ENCODE measurements at regions not wholly inside any gene's neighbourhood (a gene's known extent, or its start where the extent isn't known, plus 50 kb on each side); places are given as distances from the start of the nearest gene placed in this dataset.
"Not testable (repeated sequence)": the region's sequence is repeated elsewhere in the genome, so short reads cannot be mapped to it uniquely, and the experiment has no call there.

DNA sequence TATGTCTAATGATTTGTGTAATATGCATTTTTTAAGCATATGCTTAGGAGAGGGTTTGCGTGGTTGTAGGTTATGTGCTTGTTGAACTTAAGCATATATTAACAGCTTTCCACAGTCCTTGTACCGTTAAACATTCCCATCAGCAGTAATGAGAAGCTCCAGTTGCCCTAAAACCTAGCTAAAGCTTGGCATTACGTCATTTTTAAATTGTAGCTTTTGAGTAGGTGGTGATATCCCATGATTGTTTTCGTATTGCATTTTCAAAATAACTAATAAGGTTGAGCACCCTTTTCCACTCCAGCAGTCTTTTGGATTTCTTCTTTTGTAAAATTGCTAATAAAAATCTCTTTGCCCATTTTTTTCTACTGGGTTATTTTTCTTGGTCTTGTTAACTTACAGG, 453.1 kb upstream of the GCFC2 start:
- no peaks in the 10 kb centered on the region for H3K9me3 ChIP-seq
- no peaks in the 10 kb centered on the region for H3K27me3 ChIP-seq
- H3K4me1 ChIP-seq (ENCODE audit: control insufficient read depth in 1 of 2, insufficient read depth in 1 of 2, low read depth in 1 of 2, low read length in 1 of 2): no peaks in the 10 kb centered on the region
- no peak for TF ChIP-seq CTCF (IDR thresholded peaks at IDR 0.05)
- no peaks in the 10 kb centered on the region for H3K36me3 ChIP-seq
- no peak overlapping the region for H3K27ac ChIP-seq
- no peak overlapping the region for H3K4me3 ChIP-seq (ENCODE audit: low read depth in 1 of 2, low read length in 1 of 2)

DNA sequence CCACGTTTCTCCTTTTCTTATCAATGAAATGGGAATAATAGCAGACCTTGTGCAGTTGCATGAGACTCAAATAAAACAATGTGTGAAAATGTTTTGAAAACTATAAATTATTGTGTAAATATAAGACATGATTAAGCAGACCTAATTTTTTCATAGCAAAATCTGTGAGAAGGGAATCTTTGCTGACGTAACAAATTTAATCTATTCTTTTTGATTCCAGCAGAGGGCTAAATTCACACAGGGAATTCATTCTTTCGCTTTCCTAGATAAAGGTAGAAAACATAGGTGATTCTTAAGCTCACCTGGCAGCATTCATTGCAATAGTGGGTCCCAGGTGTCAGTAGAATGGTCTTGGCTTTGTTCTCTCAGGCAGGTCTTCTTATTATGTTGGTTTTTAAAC, 450.0 kb upstream of the GCFC2 start:
- no peaks in the 10 kb centered on the region for H3K9me3 ChIP-seq
- H3K36me3 ChIP-seq: no peaks in the 10 kb centered on the region
- no peaks in the 10 kb centered on the region for H3K27me3 ChIP-seq
- H3K4me3 ChIP-seq (ENCODE audit: low read depth in 1 of 2, low read length in 1 of 2): no peak overlapping the region
- no peak for TF ChIP-seq CTCF (IDR thresholded peaks at IDR 0.05)
- H3K4me1 ChIP-seq (ENCODE audit: control insufficient read depth in 1 of 2, insufficient read depth in 1 of 2, low read depth in 1 of 2, low read length in 1 of 2): no peaks in the 10 kb centered on the region
- no peak overlapping the region for H3K27ac ChIP-seq

DNA sequence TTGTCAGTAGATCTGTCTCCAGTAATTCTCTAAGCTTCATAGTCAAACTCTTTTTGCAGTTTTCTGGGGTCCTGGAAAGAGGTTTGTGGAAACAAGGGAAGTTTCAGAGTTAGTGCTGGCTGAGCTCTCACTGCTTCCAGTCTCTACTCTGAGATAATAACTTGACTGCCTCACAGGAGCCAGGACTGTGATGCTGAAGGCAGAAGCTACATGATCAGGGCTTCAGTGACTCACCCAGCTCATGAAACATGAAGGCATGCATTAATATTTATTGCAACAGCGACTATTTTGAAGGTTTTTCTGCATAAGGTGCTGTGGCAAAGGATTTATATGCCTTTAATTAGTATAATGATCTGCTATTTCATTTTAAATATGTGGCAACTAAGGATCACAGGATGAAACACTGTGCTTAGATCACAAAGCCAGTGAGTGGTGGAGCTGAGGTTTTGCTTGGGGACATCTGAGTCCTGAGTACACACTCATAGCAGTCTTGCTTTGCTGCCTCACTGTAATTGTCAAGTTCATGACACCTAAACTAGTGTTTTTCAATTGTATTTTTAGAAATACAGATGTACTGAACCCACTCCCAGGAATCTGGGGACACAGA, 448.4 kb upstream of the GCFC2 start:
- no peak for TF ChIP-seq CTCF (IDR thresholded peaks at IDR 0.05)

GRCh38 chr2:76157531-76157930, 446.8 kb upstream of the GCFC2 start:
- Histone ChIP-seq H3K9me3 (no peaks in the 10 kb centered on the region), H3K36me3 (no peaks in the 10 kb centered on the region), H3K4me1 (ENCODE audit: control insufficient read depth in 1 of 2, insufficient read depth in 1 of 2, low read depth in 1 of 2, low read length in 1 of 2) (no peaks in the 10 kb centered on the region), H3K4me3 (ENCODE audit: low read depth in 1 of 2, low read length in 1 of 2) (no peak overlapping the region), H3K27ac (no peak overlapping the region), H3K27me3 (no peaks in the 10 kb centered on the region)
- TF ChIP-seq CTCF (IDR thresholded peaks at IDR 0.05): no peak

More for the DNA sequence above, 448.4 kb upstream of the GCFC2 start:
- H3K27me3 ChIP-seq: no peaks in the 10 kb centered on the region
- no peaks in the 10 kb centered on the region for H3K4me1 ChIP-seq (ENCODE audit: control insufficient read depth in 1 of 2, insufficient read depth in 1 of 2, low read depth in 1 of 2, low read length in 1 of 2)
- no peak overlapping the region for H3K4me3 ChIP-seq (ENCODE audit: low read depth in 1 of 2, low read length in 1 of 2)
- no peaks in the 10 kb centered on the region for H3K36me3 ChIP-seq
- no peak overlapping the region for H3K27ac ChIP-seq
- no peaks in the 10 kb centered on the region for H3K9me3 ChIP-seq

GRCh38 chr2:76154981-76155380, 444.3 kb upstream of the GCFC2 start:
- no peak overlapping the region for H3K27ac ChIP-seq
- no peaks in the 10 kb centered on the region for H3K27me3 ChIP-seq
- no peaks in the 10 kb centered on the region for H3K36me3 ChIP-seq
- no peaks in the 10 kb centered on the region for H3K9me3 ChIP-seq
- TF ChIP-seq CTCF (IDR thresholded peaks at IDR 0.05): no peak
- no peaks in the 10 kb centered on the region for H3K4me1 ChIP-seq (ENCODE audit: control insufficient read depth in 1 of 2, insufficient read depth in 1 of 2, low read depth in 1 of 2, low read length in 1 of 2)
- H3K4me3 ChIP-seq (ENCODE audit: low read depth in 1 of 2, low read length in 1 of 2): no peak overlapping the region

GRCh38 chr2:76149846-76150245, 439.1 kb upstream of the GCFC2 start:
- TF ChIP-seq CTCF (IDR thresholded peaks at IDR 0.05): no peak
- no peaks in the 10 kb centered on the region for H3K4me1 ChIP-seq (ENCODE audit: control insufficient read depth in 1 of 2, insufficient read depth in 1 of 2, low read depth in 1 of 2, low read length in 1 of 2)
- H3K27ac ChIP-seq: no peak overlapping the region
- no peaks in the 10 kb centered on the region for H3K9me3 ChIP-seq
- no peaks in the 10 kb centered on the region for H3K27me3 ChIP-seq
- H3K4me3 ChIP-seq (ENCODE audit: low read depth in 1 of 2, low read length in 1 of 2): no peak overlapping the region
- no peaks in the 10 kb centered on the region for H3K36me3 ChIP-seq

- H3K4me1 ChIP-seq (ENCODE audit: control insufficient read depth in 1 of 2, insufficient read depth in 1 of 2, low read depth in 1 of 2, low read length in 1 of 2); H3K4me3 ChIP-seq (ENCODE audit: low read depth in 1 of 2, low read length in 1 of 2); H3K27me3 ChIP-seq; H3K9me3 ChIP-seq; H3K27ac ChIP-seq; H3K36me3 ChIP-seq: not testable (repeated sequence)
Measured at GRCh38 chr2:76139303-76139702, 428.6 kb upstream of the GCFC2 start.

All from neutrophil (primary cell).